ENCODE measurements at regions not wholly inside any gene's neighbourhood (a gene's known extent, or its start where the extent isn't known, plus 50 kb on each side); places are given as distances from the start of the nearest gene placed in this dataset.

DNA sequence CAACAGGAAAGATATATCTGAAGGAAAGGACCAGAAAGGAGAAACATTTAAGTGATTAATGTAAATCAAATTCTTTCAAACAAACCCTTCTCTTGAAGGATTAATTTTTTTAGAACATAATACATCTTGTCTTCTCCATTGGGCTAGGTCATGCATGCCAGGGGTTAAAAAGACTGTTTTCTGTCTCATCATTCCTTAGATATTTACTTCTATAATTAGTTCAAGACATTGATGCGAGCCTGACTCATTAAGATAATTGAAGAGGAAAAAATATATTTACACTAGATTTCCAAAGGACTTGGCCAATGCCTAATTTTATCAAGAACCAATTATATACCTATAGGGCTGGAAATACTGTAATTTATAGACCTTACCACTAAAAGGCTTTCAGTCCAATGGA is 166.6 kb upstream of the SETBP1 start:
- TF ChIP-seq TAF1 (IDR thresholded peaks at IDR 0.05; ENCODE audit: borderline replicate concordance, insufficient read depth, low read length) (no peak), POLR2AphosphoS5 (IDR thresholded peaks at IDR 0.05; ENCODE audit: low read depth, low read length) (no peak), SIN3A (IDR thresholded peaks at IDR 0.05; ENCODE audit: borderline replicate concordance, insufficient read depth, low read length) (no peak), FOXP2 (optimal IDR thresholded peaks at IDR 0.05; ENCODE audit: borderline replicate concordance, extremely low read depth, extremely low read length, insufficient read depth) (no peak)
- TF ChIP-seq, protein P1, sequence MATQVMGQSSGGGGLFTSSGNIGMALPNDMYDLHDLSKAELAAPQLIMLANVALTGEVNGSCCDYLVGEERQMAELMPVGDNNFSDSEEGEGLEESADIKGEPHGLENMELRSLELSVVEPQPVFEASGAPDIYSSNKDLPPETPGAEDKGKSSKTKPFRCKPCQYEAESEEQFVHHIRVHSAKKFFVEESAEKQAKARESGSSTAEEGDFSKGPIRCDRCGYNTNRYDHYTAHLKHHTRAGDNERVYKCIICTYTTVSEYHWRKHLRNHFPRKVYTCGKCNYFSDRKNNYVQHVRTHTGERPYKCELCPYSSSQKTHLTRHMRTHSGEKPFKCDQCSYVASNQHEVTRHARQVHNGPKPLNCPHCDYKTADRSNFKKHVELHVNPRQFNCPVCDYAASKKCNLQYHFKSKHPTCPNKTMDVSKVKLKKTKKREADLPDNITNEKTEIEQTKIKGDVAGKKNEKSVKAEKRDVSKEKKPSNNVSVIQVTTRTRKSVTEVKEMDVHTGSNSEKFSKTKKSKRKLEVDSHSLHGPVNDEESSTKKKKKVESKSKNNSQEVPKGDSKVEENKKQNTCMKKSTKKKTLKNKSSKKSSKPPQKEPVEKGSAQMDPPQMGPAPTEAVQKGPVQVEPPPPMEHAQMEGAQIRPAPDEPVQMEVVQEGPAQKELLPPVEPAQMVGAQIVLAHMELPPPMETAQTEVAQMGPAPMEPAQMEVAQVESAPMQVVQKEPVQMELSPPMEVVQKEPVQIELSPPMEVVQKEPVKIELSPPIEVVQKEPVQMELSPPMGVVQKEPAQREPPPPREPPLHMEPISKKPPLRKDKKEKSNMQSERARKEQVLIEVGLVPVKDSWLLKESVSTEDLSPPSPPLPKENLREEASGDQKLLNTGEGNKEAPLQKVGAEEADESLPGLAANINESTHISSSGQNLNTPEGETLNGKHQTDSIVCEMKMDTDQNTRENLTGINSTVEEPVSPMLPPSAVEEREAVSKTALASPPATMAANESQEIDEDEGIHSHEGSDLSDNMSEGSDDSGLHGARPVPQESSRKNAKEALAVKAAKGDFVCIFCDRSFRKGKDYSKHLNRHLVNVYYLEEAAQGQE (IDR thresholded peaks at IDR 0.05; ENCODE audit: insufficient read depth in 1 of 2, low read depth in 2 of 2, low read length in 2 of 2): no peak

All from PFSK-1 (cell line).